Endodermal cell (in vitro differentiated cells): ENCODE measurements at regions not wholly inside any gene's neighbourhood (a gene's known extent, or its start where the extent isn't known, plus 50 kb on each side); places are given as distances from the start of the nearest gene placed in this dataset.

Experiments used
- DNase-seq: peaks from one replicate; pipeline ENCODE4 v3.0.0-alpha.2; 2017
- H3K27ac ChIP-seq: 2 replicates; pipeline ENCODE4 v1.5.1; 2013; ENCODE audit warnings: mild to moderate bottlenecking, low read depth, low read length, moderate library complexity
- H3K27me3 ChIP-seq: 2 replicates; pipeline ENCODE4 v1.6.1; 2013; ENCODE audit warnings: mild to moderate bottlenecking, low read length, moderate library complexity; ENCODE audit not compliant: insufficient read depth, control insufficient read depth, poor library complexity, severe bottlenecking
- H3K36me3 ChIP-seq: 2 replicates; pipeline ENCODE4 v1.7.0; 2013; ENCODE audit warnings: mild to moderate bottlenecking, low read length, moderate library complexity; ENCODE audit not compliant: control insufficient read depth, insufficient read depth
- H3K4me1 ChIP-seq: one replicate; pipeline ENCODE4 v1.7.0; 2013; ENCODE audit warnings: low read length; ENCODE audit not compliant: control insufficient read depth, insufficient read depth
- H3K4me3 ChIP-seq: 2 replicates; pipeline ENCODE4 v1.5.1; 2013; ENCODE audit warnings: mild to moderate bottlenecking, low read length, moderate library complexity
- H3K9ac ChIP-seq: 2 replicates; pipeline ENCODE4 v1.6.1; 2013; ENCODE audit warnings: mild to moderate bottlenecking, low read length, moderate library complexity; ENCODE audit not compliant: poor library complexity, severe bottlenecking; ENCODE audit errors: extremely low read depth
- H3K9me3 ChIP-seq: 2 replicates; pipeline ENCODE4 v1.6.1; 2013; ENCODE audit warnings: mild to moderate bottlenecking, low read length, moderate library complexity; ENCODE audit not compliant: control insufficient read depth
- H3K27ac Mint-ChIP-seq: 2 replicates; pipeline ENCODE4 v1.8.0; 2020; ENCODE audit warnings: mixed read lengths
- H3K27me3 Mint-ChIP-seq: 2 replicates; pipeline ENCODE4 v1.8.0; 2021; ENCODE audit warnings: mild to moderate bottlenecking, mixed read lengths; ENCODE audit not compliant: insufficient read depth
- H3K36me3 Mint-ChIP-seq: 2 replicates; pipeline ENCODE4 v1.8.0; 2020; ENCODE audit warnings: low read depth, mixed read lengths
- H3K4me1 Mint-ChIP-seq: 2 replicates; pipeline ENCODE4 v1.8.0; 2020; ENCODE audit warnings: mixed read lengths
- H3K4me3 Mint-ChIP-seq: 2 replicates; pipeline ENCODE4 v1.8.0; 2020; ENCODE audit warnings: mild to moderate bottlenecking, moderate library complexity, mixed read lengths
- H3K9me3 Mint-ChIP-seq: 2 replicates; pipeline ENCODE4 v1.8.0; 2020; ENCODE audit warnings: mild to moderate bottlenecking, mixed read lengths
- WGBS, 2 experiments: methylation state at CpG; one replicate each; pipeline versions ENCODE4 v1.1.5 to v1.1.7; 2013; ENCODE audit warnings: missing lambda C conversion rate in 2 of 2, mixed read lengths in 1 of 2; ENCODE audit not compliant: insufficient coverage in 1 of 2, insufficient read length in 1 of 2; 5-methylcytosine and 5-hydroxymethylcytosine counted together
- TF ChIP-seq, protein P1 (sequence below): fragments of 200-600 bp; sonication (generic); conservative IDR thresholded peaks from 2 replicates; pipeline ENCODE4 v1.5.0; 2021; ENCODE audit warnings: antibody characterized with exemption, mild to moderate bottlenecking

DNA sequence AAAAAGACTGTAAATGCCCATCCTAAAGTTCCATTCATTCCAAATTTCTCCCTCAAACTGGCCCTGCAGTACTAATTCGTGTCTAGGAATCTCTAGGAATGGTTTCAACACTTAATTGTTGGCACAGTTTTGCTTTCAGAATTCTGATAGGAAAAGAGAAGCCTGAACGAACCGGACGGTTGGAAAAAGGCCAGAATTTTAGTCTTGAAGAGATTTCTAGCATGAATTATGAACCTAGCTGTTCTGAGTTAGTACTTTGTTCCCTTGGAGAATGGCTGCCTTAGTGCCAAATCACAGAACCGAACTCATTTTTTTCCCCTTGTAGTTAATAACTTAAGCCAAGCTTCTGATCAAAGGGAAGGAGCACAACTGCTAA, 262.6 kb downstream of the ADAMTS20 start:
- WGBS, 2 experiments: 90 to 91% methylated on average over 4 to 5 of the region's 5 CpGs
- DNase-seq: no peak
- Mint-ChIP-seq H3K9me3 (no peaks in the 10 kb centered on the region), H3K27ac (no peak overlapping the region), H3K36me3 (no peaks in the 10 kb centered on the region), H3K4me1 (peaks cover 5% of the 10 kb centered on the region), H3K4me3 (no peak overlapping the region), H3K27me3 (no peaks in the 10 kb centered on the region)
- Histone ChIP-seq H3K36me3 (no peaks in the 10 kb centered on the region), H3K9ac (no peak overlapping the region), H3K4me3 (no peak overlapping the region), H3K27me3 (no peaks in the 10 kb centered on the region), H3K27ac (no peak overlapping the region), H3K9me3 (no peaks in the 10 kb centered on the region), H3K4me1 (no peaks in the 10 kb centered on the region)
- TF ChIP-seq, protein P1, sequence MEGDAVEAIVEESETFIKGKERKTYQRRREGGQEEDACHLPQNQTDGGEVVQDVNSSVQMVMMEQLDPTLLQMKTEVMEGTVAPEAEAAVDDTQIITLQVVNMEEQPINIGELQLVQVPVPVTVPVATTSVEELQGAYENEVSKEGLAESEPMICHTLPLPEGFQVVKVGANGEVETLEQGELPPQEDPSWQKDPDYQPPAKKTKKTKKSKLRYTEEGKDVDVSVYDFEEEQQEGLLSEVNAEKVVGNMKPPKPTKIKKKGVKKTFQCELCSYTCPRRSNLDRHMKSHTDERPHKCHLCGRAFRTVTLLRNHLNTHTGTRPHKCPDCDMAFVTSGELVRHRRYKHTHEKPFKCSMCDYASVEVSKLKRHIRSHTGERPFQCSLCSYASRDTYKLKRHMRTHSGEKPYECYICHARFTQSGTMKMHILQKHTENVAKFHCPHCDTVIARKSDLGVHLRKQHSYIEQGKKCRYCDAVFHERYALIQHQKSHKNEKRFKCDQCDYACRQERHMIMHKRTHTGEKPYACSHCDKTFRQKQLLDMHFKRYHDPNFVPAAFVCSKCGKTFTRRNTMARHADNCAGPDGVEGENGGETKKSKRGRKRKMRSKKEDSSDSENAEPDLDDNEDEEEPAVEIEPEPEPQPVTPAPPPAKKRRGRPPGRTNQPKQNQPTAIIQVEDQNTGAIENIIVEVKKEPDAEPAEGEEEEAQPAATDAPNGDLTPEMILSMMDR: no peak

- Mint-ChIP-seq H3K36me3 (no peaks in the 10 kb centered on the region), H3K27ac (no peak overlapping the region), H3K27me3 (no peaks in the 10 kb centered on the region), H3K4me3 (no peak overlapping the region), H3K4me1 (peaks cover 5% of the 10 kb centered on the region), H3K9me3 (no peaks in the 10 kb centered on the region)
- 88 to 94% methylated on average over 7 to 14 of the region's 15 CpGs for WGBS, 2 experiments
- H3K4me3 ChIP-seq: no peak overlapping the region
- H3K27ac ChIP-seq: no peak overlapping the region
- no peak for DNase-seq
- H3K27me3 ChIP-seq: no peaks in the 10 kb centered on the region
- H3K9ac ChIP-seq: no peak overlapping the region
- no peaks in the 10 kb centered on the region for H3K4me1 ChIP-seq
- H3K9me3 ChIP-seq: no peaks in the 10 kb centered on the region
- no peaks in the 10 kb centered on the region for H3K36me3 ChIP-seq
- TF ChIP-seq, protein P1: no peak
These were observed 263.2 kb downstream of the ADAMTS20 start for GRCh38 chr12:43288671-43289425.

GRCh38 chr12:43287706-43288383, 264.2 kb downstream of the ADAMTS20 start:
- H3K27ac Mint-ChIP-seq: no peak overlapping the region
- no peaks in the 10 kb centered on the region for H3K9me3 Mint-ChIP-seq
- no peaks in the 10 kb centered on the region for H3K36me3 ChIP-seq
- H3K4me3 ChIP-seq: no peak overlapping the region
- TF ChIP-seq, protein P1: no peak
- H3K27me3 ChIP-seq: no peaks in the 10 kb centered on the region
- H3K27ac ChIP-seq: no peak overlapping the region
- no peaks in the 10 kb centered on the region for H3K27me3 Mint-ChIP-seq
- H3K4me1 Mint-ChIP-seq: peaks cover 5% of the 10 kb centered on the region
- no peaks in the 10 kb centered on the region for H3K36me3 Mint-ChIP-seq
- H3K4me1 ChIP-seq: no peaks in the 10 kb centered on the region
- H3K9me3 ChIP-seq: no peaks in the 10 kb centered on the region
- 60 to 93% methylated on average over 1 to 11 of the region's 12 CpGs for WGBS, 2 experiments
- H3K4me3 Mint-ChIP-seq: no peak overlapping the region
- no peak overlapping the region for H3K9ac ChIP-seq
- no peak for DNase-seq
